Mesothelial cell of epicardium (in vitro differentiated cells): ENCODE measurements at regions not wholly inside any gene's neighbourhood (a gene's known extent, or its start where the extent isn't known, plus 50 kb on each side); places are given as distances from the start of the nearest gene placed in this dataset.

Source experiments
- DNase-seq, 2 experiments: peaks; one replicate each; pipeline ENCODE4 v3.0.0; 2021; ENCODE audit warnings: low spot score in 2 of 2; ENCODE audit not compliant: unreplicated experiment in 2 of 2
- H3K27ac Mint-ChIP-seq: 2 replicates; pipeline ENCODE4 v1.8.0; 2021; ENCODE audit warnings: mixed read lengths
- H3K27me3 Mint-ChIP-seq: 2 replicates; pipeline ENCODE4 v1.8.0; 2021; ENCODE audit warnings: low read depth, mixed read lengths
- H3K36me3 Mint-ChIP-seq: 2 replicates; pipeline ENCODE4 v1.8.0; 2021; ENCODE audit warnings: mixed read lengths
- H3K4me1 Mint-ChIP-seq: 2 replicates; pipeline ENCODE4 v1.8.0; 2021; ENCODE audit warnings: mixed read lengths
- H3K4me3 Mint-ChIP-seq: 2 replicates; pipeline ENCODE4 v1.8.0; 2021; ENCODE audit warnings: mild to moderate bottlenecking, moderate library complexity, mixed read lengths
- H3K9me3 Mint-ChIP-seq: 2 replicates; pipeline ENCODE4 v1.8.0; 2021; ENCODE audit warnings: mixed read lengths
- TF ChIP-seq, protein P1 (sequence below): fragments of 200-600 bp; sonication (generic); IDR thresholded peaks from one replicate; pipeline ENCODE4 v1.5.0; 2021; ENCODE audit warnings: antibody characterized with exemption; ENCODE audit not compliant: unreplicated experiment

DNA sequence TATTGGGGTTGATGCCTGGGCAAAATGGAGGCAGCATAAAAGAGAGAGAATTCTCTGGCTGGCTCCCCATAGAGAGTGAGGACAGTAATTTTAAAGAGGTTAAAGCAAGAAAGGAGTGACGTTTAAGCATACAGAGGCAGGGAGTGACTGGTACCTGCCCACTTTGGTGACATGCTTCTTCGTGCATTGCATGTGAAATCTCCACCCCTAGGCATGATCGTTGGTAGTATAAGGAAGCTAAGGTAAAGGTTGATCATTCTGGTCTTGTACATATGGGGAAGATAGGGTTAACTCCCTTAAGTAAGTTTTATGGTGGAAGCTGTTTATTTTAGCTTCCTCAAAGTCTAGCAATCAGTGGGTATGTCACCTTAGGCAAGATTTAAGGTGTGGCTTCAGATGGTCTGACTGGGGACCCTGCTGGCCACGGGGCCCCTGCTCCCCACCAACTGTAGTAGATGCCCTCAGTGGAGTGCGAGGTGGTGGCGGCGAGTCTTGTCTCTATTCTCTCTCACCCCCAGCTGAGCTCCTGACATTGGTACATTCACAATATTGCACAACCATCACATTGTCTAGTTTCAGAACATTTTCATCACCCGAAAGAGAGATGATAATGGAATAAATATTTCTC lies 797.5 kb upstream of the SPRY2 start:
- no peak for DNase-seq
- Mint-ChIP-seq H3K27me3 (no peaks in the 10 kb centered on the region), H3K27ac (no peak overlapping the region), H3K4me3 (no peak overlapping the region), H3K4me1 (peaks cover 6% of the 10 kb centered on the region), H3K36me3 (no peaks in the 10 kb centered on the region), H3K9me3 (peaks cover 3% of the 10 kb centered on the region)
- TF ChIP-seq, protein P1, sequence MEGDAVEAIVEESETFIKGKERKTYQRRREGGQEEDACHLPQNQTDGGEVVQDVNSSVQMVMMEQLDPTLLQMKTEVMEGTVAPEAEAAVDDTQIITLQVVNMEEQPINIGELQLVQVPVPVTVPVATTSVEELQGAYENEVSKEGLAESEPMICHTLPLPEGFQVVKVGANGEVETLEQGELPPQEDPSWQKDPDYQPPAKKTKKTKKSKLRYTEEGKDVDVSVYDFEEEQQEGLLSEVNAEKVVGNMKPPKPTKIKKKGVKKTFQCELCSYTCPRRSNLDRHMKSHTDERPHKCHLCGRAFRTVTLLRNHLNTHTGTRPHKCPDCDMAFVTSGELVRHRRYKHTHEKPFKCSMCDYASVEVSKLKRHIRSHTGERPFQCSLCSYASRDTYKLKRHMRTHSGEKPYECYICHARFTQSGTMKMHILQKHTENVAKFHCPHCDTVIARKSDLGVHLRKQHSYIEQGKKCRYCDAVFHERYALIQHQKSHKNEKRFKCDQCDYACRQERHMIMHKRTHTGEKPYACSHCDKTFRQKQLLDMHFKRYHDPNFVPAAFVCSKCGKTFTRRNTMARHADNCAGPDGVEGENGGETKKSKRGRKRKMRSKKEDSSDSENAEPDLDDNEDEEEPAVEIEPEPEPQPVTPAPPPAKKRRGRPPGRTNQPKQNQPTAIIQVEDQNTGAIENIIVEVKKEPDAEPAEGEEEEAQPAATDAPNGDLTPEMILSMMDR: no peak

DNA sequence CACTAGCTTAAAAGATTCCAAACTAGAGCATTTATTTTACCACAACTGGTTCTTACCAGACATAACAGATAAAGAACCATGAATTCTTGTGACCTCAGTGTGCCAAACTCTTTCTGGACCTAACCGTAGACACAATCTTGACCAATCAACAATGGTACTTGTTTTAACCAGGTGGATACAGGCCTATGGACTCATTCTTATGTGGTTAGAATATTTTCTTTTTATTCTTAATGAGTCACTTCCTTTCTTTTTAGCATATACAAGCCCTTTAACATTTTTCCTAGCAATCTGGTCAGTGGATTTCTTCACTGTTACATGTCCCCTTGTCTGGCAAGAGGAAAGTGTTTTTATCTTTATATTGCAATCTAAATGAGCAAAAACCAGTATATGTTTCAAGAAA lies 792.1 kb upstream of the SPRY2 start:
- Mint-ChIP-seq H3K36me3 (peaks cover 5% of the 10 kb centered on the region), H3K9me3 (peaks cover 35% of the 10 kb centered on the region), H3K4me3 (no peak overlapping the region), H3K27ac (no peak overlapping the region), H3K4me1 (no peaks in the 10 kb centered on the region), H3K27me3 (no peaks in the 10 kb centered on the region)
- DNase-seq: no peak
- TF ChIP-seq, protein P1: no peak

DNA sequence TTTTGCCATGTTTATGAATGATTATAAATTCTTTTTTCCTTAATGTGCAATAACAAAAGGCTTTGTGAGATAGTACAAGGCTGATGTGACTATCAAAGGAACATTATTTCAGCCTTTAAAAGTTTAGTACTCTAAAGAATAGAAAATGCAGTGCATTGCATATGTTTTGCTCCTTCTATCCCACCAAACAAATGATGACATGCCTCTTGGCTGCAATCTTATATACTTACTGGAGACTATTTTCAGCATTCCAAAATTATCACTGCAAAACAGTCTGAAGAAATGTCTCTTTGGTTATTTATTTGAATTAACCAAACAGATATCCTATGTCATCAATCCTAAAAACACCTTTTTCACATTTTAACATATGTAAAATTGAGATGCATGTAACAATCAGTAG lies 776.5 kb upstream of the SPRY2 start:
- TF ChIP-seq, protein P1: no peak
- Mint-ChIP-seq H3K36me3 (no peaks in the 10 kb centered on the region), H3K27ac (no peak overlapping the region), H3K27me3 (no peaks in the 10 kb centered on the region), H3K9me3 (no peaks in the 10 kb centered on the region), H3K4me3 (no peak overlapping the region), H3K4me1 (no peaks in the 10 kb centered on the region)
- DNase-seq: no peak

DNA sequence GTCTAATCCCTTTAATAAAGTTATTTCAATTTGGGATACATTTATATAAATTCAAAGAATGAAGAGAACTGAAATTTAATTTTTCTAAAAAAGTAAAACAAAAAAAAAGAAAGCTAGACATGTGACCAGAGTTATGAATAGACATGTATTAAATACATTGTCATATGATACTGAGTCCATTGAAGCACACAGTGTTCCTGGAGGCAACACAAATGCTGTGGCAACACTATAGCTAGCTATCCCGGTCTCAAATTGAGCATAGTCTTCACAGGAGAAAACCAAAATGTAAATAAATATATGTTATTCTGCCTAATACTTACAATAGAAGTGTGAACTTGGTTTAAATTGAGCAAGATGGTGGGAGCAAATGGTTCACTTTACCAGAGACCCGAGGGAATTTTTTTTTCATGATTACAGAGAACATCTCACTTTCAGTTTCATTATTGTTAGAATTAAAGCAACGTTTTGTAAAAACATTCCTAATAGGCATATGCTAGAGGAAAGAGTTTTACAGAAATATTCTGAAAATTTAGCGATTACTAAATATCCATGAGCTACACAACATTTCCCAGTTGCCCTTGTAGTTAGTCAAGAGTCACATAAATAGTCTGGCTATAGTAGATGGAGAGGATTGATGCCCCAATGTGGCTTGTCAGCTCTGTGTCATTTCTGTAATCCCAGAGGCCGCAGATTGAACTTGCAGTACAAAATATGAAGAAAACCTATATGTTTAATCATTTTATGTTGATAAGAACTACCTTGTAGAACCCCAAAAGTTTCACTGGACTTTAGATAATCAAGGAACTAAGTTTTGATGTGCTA lies 775.7 kb upstream of the SPRY2 start:
- TF ChIP-seq, protein P1: no peak
- Mint-ChIP-seq H3K4me1 (no peaks in the 10 kb centered on the region), H3K27me3 (no peaks in the 10 kb centered on the region), H3K36me3 (no peaks in the 10 kb centered on the region), H3K27ac (no peak overlapping the region), H3K9me3 (no peaks in the 10 kb centered on the region), H3K4me3 (no peak overlapping the region)
- DNase-seq: no peak

DNA sequence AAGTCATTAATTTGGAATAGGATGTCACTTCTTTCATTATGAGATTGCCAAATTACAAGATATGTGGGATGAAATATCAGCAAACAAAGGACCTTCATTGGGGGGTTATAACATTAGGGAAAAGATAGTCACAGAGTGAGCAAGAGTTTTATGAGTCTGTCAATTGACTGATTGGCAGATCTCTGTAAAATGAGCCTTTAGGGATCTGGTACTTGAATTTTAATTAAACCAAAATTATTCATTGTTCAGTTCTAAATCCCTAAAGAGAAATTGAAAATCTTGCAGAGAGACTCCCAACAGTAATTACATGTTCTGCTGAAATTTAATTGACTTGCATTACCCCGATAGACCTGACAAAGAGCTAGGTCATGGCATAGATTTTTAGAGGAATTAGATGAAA lies 768.1 kb upstream of the SPRY2 start:
- TF ChIP-seq, protein P1: no peak
- Mint-ChIP-seq H3K36me3 (no peaks in the 10 kb centered on the region), H3K9me3 (no peaks in the 10 kb centered on the region), H3K27me3 (no peaks in the 10 kb centered on the region), H3K4me1 (no peaks in the 10 kb centered on the region), H3K4me3 (no peak overlapping the region), H3K27ac (no peak overlapping the region)
- no peak for DNase-seq
